HG02798 (cell line): ENCODE measurements at regions not wholly inside any gene's neighbourhood (a gene's known extent, or its start where the extent isn't known, plus 50 kb on each side); places are given as distances from the start of the nearest gene placed in this dataset.

Experiments used
- ATAC-seq: cut with Tn5 transposase; IDR thresholded peaks from one replicate; pipeline ENCODE4 v1.9.1; 2021; ENCODE audit warnings: mild to moderate bottlenecking; ENCODE audit not compliant: unreplicated experiment, poor library complexity

DNA sequence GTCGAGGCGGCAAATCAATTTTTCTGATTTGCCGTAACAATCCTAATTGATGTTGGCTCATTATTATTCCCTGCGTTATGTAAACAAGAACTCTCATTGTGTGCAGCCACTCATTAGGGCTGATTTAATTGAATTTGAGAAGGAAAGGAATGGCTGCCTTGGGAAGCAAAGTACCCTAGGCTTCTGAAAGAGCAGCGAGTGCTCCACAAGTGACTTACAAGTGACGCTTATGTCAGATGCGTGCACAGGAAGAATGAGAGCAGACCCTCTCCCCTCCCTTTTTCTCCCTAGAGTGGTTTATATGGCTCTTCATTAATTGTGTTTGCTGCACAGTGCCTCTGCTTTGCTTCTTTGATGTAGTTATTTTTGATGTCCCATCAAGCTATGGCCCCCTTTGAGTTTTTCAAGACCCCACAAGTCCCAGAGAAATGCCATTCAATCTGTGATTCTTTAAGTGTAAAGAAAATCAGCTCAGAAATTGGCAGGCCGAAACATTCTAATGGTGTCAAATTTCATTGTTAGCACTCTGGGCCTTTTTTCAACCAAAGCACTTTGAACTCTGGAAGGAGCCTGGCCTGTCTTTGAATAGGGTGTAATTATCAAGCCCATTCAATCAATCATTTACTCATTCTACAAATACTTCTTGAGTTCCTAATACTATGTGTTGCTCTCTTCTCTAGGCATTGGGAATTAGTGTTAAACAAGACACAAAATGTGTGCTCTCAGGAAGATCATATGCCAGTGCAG is 86.8 kb upstream of the VAV3 start:
- ATAC-seq: no peak

DNA sequence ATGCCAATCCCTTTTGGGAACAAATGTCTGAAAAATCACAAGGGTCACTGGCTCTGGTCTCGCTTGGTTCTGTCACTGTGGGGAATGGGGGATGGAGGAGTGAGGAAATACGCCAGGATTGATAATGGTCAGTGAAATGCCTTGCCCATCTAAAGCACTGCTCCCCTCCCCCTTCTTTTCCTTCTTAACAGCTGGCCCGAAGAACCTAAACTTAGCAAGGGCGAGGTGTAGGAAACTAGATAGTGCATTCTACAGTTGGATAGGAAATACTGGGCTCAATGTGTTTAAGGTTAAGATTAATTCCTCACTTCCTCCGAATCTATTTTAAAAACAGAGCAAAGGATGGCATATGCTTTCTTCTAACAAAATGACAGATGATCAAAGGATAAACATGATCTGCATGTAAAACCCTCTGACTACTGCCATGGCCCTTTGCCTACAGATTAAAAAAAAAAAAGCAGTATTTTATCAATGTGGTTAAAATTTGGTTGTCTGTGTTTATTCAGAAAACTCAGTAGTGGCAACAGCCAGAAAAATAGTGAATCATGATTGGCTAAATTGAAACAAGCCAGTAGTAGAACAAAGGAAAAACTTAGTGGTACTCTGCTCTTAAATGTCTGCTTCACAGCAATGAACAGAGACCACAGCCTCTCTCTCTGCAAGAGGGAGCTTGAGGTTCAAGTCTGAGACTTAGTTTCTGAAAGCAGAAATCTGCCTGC is 86.1 kb upstream of the VAV3 start:
- ATAC-seq: no peak

DNA sequence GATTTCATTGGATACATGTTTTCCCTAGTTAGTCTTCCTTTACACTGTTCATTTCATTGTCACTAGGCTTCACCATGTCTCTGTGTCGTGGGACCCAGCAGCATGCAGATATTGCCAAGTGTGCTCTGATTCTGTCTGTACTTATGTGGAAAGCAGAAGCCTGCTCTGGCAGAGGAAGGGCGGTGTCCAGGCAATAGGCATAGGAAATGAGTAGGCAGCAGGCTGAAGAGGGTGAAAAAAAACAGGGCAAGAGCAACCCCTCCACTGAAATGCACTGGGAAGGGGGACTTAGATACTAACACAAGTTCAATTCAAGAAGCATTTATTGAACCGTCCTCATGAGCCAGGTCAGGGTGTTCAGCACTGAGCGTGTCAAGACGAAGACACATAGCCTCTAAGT is 85.2 kb upstream of the VAV3 start:
- ATAC-seq: no peak

DNA sequence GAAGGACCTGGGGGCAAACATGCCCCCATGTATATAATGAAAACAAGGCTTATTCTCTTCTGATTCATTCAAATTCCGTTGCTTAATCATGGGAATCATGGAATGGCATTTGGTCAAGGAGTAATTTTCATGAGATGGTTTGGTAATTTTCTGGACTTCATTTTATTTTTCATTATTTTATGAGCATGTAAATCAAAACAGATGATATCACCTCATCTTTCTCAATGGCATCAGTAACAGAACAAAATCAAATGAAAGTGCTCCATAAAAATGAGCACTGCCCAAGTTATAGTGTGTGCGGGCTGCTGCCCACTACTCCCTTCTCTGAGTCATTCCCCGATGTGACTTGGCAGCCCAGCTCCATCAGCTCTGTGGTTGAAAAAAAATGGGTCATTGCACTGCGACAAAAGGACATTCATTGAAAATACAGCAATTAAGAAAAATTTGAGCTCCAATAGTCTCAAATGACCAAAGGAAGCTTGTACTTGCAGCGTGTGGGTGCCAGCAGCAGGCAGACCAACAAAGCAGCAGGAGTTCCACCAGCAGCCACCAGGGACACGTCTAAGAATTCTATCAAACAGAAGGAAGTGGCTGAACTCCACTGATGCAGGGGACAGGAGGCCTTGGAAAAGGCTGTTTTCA is 84.3 kb upstream of the VAV3 start:
- peak; percentile 42 for ATAC-seq

DNA sequence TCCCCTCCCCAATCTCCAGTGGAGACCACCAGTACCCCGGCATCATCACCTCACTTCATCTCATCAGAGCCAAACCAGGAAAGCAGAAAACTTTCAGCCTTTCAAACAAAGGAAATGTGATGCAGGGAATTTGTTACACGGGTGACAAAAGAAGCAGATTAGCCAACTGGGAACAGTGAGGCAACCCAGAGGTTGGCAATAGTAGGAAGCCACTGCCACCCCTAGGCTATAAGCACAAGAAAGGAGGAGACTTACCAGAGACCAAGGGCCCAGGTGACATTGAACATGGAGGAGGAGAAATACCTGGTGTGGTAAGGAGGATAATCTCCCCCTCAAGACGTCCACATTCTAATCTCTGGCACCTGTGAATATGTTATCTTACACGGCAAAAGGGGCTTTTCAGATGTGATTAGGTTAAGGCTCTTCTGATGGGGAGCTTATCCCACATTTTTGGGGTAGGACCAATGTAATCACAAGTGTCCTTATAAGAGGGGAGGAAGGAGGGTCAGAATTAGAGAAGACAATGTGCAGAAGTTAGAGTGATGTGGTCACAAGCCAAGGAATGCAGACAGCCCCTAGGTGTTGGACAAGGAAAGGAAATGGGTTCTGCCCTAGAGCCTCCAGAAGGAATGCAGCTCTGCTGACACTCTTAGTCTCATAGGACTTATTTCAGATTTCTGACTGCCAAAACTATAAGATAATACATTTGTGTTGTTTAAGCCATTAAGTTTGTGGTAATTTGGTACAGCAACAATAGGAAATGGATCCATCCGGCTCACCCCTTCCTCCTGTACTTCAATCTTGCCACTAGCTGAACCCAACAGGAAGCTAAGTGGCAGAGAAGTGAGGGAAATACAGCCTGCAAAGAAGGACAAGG is 83.6 kb upstream of the VAV3 start:
- no peak for ATAC-seq

DNA sequence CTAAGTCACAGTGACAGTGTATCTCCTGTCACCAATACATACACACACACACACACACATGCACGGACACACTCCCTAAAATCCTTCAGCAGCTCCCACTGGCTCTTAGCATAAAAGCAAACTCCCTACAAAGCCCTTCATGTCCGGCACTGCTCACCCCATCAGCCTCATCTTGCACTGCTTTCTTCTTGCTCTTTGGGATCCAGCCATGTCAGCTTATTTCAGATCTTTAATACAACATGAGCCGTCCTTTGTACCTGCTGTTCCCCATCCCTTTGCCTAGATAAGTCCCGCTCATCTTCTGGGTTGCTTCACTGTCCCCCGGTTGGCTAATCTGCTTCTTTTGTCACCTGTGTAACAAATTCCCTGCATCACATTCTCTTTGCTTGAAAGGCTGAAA is 82.1 kb upstream of the VAV3 start:
- no peak for ATAC-seq

- no peak for ATAC-seq
Observed at GRCh38 chr1:108046026-108046425, 81.0 kb upstream of the VAV3 start.

DNA sequence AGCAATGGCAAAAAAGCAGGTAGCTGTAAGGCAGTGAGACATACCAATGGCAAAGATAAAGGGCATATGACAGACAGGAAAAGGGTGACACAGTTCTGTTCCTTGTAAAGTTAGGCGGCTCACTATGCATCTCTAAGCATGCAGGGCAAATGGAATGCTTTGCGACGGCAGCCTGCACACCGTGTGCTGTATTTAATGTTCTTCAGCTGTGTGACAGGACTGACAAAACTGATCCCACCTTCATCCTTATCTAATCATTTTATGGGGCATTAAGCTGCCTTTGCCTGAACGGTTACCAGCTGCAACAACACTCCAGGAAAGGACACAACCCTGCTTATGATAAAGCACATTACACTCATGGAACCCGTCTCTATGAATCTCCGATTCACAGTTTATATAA is 80.5 kb upstream of the VAV3 start:
- no peak for ATAC-seq

DNA sequence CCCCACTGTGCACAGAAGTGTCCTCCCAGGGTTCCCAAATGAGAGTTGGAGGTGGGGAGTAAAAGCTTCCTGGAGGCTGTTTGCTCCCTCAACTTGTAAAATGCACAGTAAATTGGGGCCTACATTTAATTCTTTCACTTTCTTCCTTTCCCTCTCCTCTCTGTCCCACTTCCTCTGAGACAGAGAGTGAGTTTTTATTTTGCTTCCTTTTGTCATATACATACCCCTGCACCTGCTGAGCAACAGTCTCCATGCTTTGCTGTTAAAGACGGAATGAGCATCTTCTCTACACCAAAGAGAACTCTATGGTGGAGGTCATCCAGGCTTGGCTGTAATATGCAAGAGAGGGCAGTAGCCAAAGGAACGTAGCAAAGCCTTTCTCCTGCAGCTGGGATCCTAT is 79.3 kb upstream of the VAV3 start:
- ATAC-seq: no peak

DNA sequence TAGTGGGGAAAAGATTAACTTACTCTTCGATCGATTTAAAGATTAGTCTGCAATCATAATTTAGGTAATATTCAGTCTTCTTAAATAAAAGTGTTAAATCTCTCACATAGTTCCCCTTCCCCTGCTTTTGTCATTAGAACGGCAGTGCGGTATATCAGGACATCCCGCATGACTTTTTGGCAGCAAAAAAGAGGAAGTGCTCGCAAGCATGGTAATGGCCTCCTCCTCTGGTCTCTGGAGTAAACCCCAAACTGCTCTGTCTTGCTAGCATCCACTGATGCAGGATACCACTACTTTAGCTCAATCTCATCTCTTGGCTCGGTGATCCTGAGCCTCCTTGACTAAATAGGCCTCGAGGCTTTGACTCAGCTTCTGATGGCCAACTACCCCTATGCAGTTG is 78.7 kb upstream of the VAV3 start:
- ATAC-seq: no peak

DNA sequence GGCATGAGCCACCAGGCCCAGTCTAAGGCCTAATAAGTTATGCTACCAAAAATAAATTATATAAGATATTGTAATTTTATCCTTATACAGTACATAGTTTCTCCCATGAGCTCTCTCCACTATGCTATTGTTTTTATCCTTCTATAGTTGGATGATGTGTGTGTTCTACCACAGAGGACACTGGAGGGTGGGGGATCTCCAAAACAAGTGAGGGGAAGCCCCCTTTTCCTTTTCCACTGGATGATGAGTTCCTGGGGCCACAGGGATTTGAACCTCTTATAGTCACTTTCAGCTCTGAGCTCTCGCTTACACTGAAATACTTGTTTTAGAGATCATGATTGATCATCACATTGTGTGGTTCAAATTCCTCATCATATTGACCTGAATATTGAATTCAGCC is 77.6 kb upstream of the VAV3 start:
- ATAC-seq: no peak

DNA sequence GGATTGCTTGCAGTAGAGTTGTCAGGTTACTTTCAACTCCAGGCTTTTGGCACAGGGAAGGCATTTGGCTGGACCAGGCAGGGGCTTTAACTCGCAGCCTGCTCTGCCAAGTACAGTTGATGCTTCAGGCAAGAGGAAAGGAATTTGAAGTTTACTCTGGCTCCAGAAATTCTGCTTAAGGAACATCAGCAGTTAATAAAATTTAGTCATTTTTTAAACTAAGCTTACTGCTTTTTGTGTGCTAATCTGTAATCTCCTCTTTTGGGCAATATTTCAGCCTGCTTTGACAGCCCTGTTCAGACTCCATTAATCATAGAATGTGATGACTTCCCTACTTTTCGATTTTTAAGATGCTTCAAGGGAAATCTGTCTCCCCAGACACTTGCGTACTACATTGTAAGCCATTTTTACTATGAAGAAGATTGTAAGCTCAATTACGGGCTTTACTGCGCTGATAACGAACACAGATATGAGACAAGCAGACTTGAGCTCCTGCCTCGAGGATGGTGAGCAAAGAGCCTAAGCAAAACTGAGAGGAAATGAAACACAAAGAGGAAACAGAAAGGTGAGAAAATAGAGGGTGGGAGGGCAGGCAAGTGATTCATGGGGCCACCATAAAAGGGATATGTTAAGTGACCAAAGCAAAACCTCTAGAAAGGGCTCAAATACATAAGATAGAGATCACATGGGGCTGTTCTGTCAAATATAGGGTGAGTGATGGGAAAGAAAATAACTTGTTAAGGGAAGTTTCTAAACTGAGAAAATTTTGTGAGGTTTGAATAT is 76.6 kb upstream of the VAV3 start:
- ATAC-seq: no peak

DNA sequence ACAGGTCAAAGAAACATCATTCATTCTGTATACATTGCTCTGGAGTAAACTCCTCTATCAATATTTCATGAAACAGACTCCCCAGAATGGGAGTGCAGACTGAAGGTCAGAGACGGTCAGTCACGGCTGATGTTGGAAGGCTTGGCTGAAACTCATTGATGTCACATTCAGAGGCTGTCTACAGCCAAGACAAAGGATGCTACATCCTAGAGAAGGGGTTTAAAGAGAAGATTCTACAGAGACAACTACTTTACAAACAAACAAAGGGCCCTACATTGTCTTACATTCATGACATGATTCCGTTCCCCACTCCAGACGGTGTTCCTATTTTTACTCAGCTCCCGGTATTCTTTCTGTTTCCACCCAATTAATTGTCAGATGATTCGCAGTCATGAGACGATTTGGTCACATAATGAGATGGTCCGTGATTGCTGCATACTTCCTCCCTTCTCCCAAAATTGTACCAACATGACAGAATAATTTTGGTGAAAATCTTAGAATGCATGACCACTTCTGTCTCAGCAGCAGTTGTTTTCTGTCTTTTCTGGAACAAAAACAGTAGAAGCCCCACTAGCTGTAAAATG is 73.8 kb upstream of the VAV3 start:
- no peak for ATAC-seq

DNA sequence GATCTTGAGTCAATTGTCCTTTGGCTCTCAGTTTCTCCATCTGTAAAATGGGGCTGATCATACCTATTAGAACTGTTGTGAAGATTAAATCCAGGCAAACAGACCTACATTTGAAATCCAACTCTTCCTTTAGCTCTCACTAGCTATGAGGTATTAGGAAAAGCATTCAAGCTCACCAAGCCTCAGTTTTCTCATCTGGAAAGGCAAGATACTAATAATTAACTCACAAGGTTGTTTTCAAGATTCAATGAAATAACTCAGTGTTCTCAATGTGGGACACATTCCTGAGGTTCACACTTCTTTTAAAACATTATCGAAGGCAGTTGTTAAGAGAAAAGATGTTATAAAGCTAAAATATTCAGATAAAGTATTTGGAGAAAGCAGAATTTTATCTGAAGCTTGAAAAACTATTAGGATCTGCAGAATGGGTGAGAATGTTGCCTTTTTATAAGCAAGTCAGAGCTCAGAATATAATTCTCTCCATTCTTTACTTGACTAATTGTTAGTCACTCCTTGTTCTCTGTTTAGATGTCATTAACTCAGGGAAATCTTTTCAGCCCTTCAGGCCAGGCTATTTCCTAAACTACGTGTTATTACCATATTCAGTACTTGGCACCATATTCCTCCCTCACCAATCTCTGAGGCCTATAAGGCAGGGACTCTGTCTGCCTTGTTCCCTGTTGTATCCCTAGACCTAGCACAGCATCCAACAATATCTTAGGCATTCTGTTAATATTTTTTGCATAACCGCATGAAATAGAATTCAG is 72.0 kb upstream of the VAV3 start:
- ATAC-seq: no peak

- ATAC-seq: no peak
Observed at GRCh38 chr1:108034396-108034795, 69.4 kb upstream of the VAV3 start.

DNA sequence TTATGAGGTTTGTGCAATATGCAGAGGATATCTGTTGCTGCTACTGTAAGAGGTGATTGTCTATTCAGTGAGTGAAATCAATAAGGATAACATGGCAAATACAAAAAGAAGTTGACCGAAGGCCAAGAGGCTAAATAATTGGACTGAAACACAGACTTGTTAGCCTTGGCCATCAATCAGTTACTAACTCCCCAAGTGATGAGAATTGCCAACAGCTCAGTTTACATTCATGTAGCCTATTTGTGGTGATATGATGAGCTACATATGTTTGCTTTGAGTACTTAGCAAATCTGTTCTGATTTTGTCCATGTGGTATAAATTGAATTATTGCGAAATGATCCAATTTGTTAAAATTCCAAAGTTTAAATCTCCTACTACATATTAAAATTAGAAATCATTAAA is 68.6 kb upstream of the VAV3 start:
- no peak for ATAC-seq

DNA sequence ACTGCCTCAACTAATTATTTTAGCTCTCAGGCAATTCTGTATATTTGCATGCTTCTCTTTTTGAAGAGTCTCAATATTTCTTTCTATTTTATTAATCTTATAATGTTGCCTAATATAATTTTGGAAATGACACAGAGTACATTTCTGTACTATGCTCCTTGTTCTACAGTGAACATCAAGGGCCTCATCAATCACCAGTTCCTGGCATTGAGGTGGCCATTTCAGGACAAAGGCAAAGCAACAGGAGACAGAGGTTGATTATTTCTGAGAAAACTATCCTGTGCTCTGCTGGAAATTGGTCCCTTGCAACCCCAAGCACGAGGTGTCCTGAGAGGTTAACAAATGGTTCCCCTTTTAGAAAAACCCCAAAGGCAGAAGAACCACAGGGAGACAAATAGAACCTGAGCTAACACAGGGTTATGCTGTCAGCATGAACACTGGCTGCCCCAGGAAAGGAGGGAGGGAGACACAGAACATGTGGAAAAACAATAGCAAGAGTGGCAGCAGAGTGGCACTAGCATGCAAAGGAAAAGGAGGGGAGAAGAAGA is 63.9 kb upstream of the VAV3 start:
- ATAC-seq: no peak

GRCh38 chr1:108027389-108027788 is 62.4 kb upstream of the VAV3 start:
- ATAC-seq: no peak

- ATAC-seq: no peak
Observed at GRCh38 chr1:108017698-108018097, 52.7 kb upstream of the VAV3 start.
